Uterus (tissue), 3 donors: ENCODE measurements at regions not wholly inside any gene's neighbourhood (a gene's known extent, or its start where the extent isn't known, plus 50 kb on each side); places are given as distances from the start of the nearest gene placed in this dataset.

Experiments
- DNase-seq, 2 donors: peaks; one replicate each; pipeline ENCODE4 v3.0.0-alpha.2; 2019 to 2020
- H3K27ac ChIP-seq, 2 donors: fragments of 200-600 bp; sonication (generic); 1 replicate in 1 of 2; 2 replicates in 1 of 2; pipeline ENCODE4 v1.5.1; 2016 to 2018
- H3K27me3 ChIP-seq, 2 donors: fragments of 200-600 bp; sonication (generic); one replicate each; pipeline ENCODE4 v1.5.1; 2018 to 2019; ENCODE audit warnings: control low read depth in 1 of 2
- H3K36me3 ChIP-seq, 2 donors: fragments of 200-600 bp; sonication (generic); one replicate each; pipeline ENCODE4 v1.5.1; 2019; ENCODE audit warnings: control low read depth in 1 of 2
- H3K4me1 ChIP-seq, 2 donors: fragments of 200-600 bp; sonication (generic); one replicate each; pipeline ENCODE4 v1.5.1; 2018 to 2019; ENCODE audit warnings: control low read depth in 1 of 2
- H3K4me3 ChIP-seq, 2 donors: fragments of 200-600 bp; sonication (generic); 1 replicate in 1 of 2; 2 replicates in 1 of 2; pipeline ENCODE4 v1.5.1; 2018 to 2019; ENCODE audit warnings: mild to moderate bottlenecking in 1 of 2
- H3K9me3 ChIP-seq, 2 donors: fragments of 200-600 bp; sonication (generic); one replicate each; pipeline ENCODE4 v1.5.1; 2019; ENCODE audit warnings: control low read depth in 1 of 2
- POLR2A ChIP-seq, 2 donors: fragments of 450-650 bp; IDR thresholded peaks; one replicate each; pipeline ENCODE4 v1.6.1; 2016; ENCODE audit warnings: antibody characterized with exemption in 2 of 2, mild to moderate bottlenecking in 1 of 2, moderate library complexity in 1 of 2
- intact Hi-C: fragments of 100-400 bp; cut with DNase I; formaldehyde crosslinking; loops from one replicate; pipeline ENCODE4 v1.15.1; 2023; ENCODE audit warnings: low total_unique reads
- TF ChIP-seq, protein P1 (sequence below), 4 experiments: fragments of 200-600 bp in 2 of 4; fragments of 450-650 bp in 2 of 4; sonication (generic) in 2 of 4; IDR thresholded peaks; one replicate each; pipeline ENCODE4 v1.5.1; 2016 to 2019; ENCODE audit warnings: antibody characterized with exemption in 4 of 4, mild to moderate bottlenecking in 2 of 4, moderate library complexity in 1 of 4
- donor health status: DM: yes; HTN: yes; CAD: no.

DNA sequence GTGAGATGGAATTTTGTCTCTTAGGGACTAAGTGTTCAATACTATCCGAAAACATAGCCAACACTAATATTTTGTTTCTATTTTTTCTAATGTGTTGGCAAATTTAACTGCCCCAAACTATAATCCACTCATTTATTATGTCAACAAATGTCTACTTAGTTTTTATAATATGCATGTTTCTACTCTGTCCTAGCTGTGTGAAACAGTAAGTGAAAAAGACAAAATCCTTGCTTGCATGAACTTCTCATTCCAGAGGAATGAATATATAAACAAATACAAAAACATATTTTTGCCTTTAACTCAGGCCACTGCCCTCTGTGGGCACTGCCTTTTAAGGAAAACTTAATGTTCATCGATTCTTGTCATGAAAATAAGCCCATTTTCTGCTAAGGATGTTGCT is 1275.4 kb upstream of the CDH18 start:
- TF ChIP-seq, protein P1, sequence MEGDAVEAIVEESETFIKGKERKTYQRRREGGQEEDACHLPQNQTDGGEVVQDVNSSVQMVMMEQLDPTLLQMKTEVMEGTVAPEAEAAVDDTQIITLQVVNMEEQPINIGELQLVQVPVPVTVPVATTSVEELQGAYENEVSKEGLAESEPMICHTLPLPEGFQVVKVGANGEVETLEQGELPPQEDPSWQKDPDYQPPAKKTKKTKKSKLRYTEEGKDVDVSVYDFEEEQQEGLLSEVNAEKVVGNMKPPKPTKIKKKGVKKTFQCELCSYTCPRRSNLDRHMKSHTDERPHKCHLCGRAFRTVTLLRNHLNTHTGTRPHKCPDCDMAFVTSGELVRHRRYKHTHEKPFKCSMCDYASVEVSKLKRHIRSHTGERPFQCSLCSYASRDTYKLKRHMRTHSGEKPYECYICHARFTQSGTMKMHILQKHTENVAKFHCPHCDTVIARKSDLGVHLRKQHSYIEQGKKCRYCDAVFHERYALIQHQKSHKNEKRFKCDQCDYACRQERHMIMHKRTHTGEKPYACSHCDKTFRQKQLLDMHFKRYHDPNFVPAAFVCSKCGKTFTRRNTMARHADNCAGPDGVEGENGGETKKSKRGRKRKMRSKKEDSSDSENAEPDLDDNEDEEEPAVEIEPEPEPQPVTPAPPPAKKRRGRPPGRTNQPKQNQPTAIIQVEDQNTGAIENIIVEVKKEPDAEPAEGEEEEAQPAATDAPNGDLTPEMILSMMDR (IDR thresholded peaks at IDR 0.05): no peak
- no peak for TF ChIP-seq POLR2A (IDR thresholded peaks at IDR 0.05)
- no peak for DNase-seq
- Histone ChIP-seq H3K36me3 (no peaks in the 10 kb centered on the region), H3K27ac (no peak overlapping the region), H3K9me3 (no peaks in the 10 kb centered on the region), H3K4me3 (no peak overlapping the region), H3K4me1 (no peaks in the 10 kb centered on the region), H3K27me3 (no peaks in the 10 kb centered on the region)
- intact Hi-C loops: no loop called here

DNA sequence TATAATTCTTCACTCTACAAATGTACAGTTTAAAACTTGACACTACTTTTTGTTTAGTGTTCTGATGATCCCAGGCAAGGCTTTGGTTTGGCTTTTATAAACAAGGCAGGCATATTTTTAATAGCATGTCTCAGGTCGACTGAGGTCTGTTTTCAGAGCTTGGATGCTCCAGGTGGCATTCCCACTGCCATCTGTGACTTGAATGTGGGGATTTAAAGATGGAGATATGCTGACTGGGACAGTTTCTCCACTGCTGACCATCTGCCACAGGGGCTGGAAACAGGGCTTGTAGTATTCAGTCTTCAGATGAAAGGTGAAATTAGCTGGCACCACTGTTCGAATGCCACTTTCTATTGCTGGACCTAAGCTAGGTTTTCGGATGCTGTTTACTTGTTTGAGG is 1266.2 kb upstream of the CDH18 start:
- intact Hi-C loops: no loop called here
- H3K36me3 ChIP-seq: no peaks in the 10 kb centered on the region
- H3K4me3 ChIP-seq: no peak overlapping the region
- H3K27me3 ChIP-seq: no peaks in the 10 kb centered on the region
- H3K9me3 ChIP-seq: no peaks in the 10 kb centered on the region
- no peak for DNase-seq
- H3K4me1 ChIP-seq: no peaks in the 10 kb centered on the region
- TF ChIP-seq, protein P1 (IDR thresholded peaks at IDR 0.05): no peak
- TF ChIP-seq POLR2A (IDR thresholded peaks at IDR 0.05): no peak
- H3K27ac ChIP-seq: no peak overlapping the region

DNA sequence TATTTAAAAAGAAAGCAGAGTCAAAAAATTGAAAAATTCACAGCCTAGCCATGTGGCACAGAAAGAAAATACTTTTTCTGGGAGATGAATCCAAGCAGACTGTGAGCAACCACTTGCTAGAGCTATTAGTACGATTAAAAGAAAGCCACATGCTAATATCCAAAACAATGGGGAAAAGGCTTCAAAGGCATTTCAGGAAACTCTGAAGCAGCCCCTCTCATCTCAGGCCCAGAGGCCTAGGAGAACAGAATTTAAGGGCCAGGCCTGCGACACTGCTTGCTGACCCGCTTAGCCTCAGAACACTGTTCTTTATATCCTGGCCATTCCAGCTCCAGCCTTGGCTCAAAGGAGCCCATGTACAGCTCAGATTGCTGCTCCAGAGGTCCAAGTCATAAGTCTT is 1257.0 kb upstream of the CDH18 start:
- Histone ChIP-seq H3K4me3 (no peak overlapping the region), H3K27me3 (no peaks in the 10 kb centered on the region), H3K27ac (no peak overlapping the region), H3K9me3 (no peaks in the 10 kb centered on the region), H3K36me3 (no peaks in the 10 kb centered on the region), H3K4me1 (no peaks in the 10 kb centered on the region)
- TF ChIP-seq, protein P1 (IDR thresholded peaks at IDR 0.05): no peak
- TF ChIP-seq POLR2A (IDR thresholded peaks at IDR 0.05): no peak
- no peak for DNase-seq
- intact Hi-C loops: no loop called here

DNA sequence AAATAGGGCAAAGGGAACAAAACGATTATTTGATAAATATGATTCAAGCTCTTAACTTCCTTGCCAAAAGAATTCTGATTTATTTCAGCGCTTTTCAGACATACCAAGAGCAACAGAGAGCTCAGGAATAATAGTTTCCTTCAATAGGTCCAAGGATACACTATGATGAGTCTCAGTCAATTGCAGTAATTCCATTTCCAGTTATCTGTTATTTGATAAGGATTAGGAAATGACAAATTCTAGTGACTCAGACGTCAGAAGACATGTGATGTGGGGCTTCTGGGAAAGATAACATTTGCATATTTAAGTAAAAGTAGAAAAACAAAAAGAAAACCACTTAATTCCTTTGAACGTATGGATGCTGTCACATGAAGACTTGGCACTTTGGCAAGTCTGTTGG is 1250.8 kb upstream of the CDH18 start:
- no peak overlapping the region for H3K27ac ChIP-seq
- H3K27me3 ChIP-seq: no peaks in the 10 kb centered on the region
- no peaks in the 10 kb centered on the region for H3K4me1 ChIP-seq
- H3K36me3 ChIP-seq: no peaks in the 10 kb centered on the region
- H3K4me3 ChIP-seq: no peak overlapping the region
- intact Hi-C loops: no loop called here
- no peaks in the 10 kb centered on the region for H3K9me3 ChIP-seq
- DNase-seq: no peak
- TF ChIP-seq POLR2A (IDR thresholded peaks at IDR 0.05): no peak
- TF ChIP-seq, protein P1 (IDR thresholded peaks at IDR 0.05): no peak

DNA sequence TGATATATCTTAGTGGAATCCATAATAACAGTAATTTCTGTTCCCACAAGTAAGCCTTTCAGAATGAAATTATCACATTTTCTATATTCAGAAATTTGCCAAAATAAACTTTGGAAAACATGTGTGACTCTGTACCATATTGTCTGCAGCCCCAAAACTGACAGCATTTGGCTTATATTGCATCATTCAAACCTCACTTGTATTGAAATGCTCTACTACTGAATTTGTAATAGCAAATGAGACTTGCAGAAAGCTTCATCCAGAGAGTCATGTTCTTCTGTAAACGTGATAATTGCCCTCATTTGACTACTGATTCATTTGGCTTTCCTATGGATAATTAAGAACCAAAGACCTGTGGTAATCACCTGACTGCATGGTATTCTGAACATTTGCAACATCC is 1249.5 kb upstream of the CDH18 start:
- intact Hi-C loops: no loop called here
- H3K4me1 ChIP-seq: no peaks in the 10 kb centered on the region
- no peak for DNase-seq
- no peak overlapping the region for H3K4me3 ChIP-seq
- no peaks in the 10 kb centered on the region for H3K9me3 ChIP-seq
- no peaks in the 10 kb centered on the region for H3K27me3 ChIP-seq
- TF ChIP-seq, protein P1 (IDR thresholded peaks at IDR 0.05): no peak
- no peak for TF ChIP-seq POLR2A (IDR thresholded peaks at IDR 0.05)
- no peak overlapping the region for H3K27ac ChIP-seq
- H3K36me3 ChIP-seq: no peaks in the 10 kb centered on the region
